Right renal cortex interstitium (tissue), 3 donors: ENCODE measurements at regions not wholly inside any gene's neighbourhood (a gene's known extent, or its start where the extent isn't known, plus 50 kb on each side); places are given as distances from the start of the nearest gene placed in this dataset.

ENCODE experiments used
- DNase-seq, 3 donors: peaks; one replicate each; pipeline ENCODE4 v3.0.0-alpha.2; 2013; ENCODE audit warnings: low read depth in 3 of 3, low spot score in 2 of 3

GRCh38 chr11:15793043-15793996, 563.0 kb downstream of the SOX6 start:
- DNase-seq = no peak

GRCh38 chr11:15794361-15795150, 561.8 kb downstream of the SOX6 start:
- no peak for DNase-seq

- DNase-seq = no peak
Measured at GRCh38 chr11:15795378-15795777, 561.0 kb downstream of the SOX6 start.

GRCh38 chr11:15800111-15800800, 556.1 kb downstream of the SOX6 start:
- DNase-seq = no peak

GRCh38 chr11:15801126-15801525, 555.2 kb downstream of the SOX6 start:
- DNase-seq = no peak

GRCh38 chr11:15801616-15802015, 554.7 kb downstream of the SOX6 start:
- no peak for DNase-seq

GRCh38 chr11:15805726-15806125, 550.6 kb downstream of the SOX6 start:
- DNase-seq = no peak

GRCh38 chr11:15806217-15806616, 550.1 kb downstream of the SOX6 start:
- no peak for DNase-seq

GRCh38 chr11:15807827-15808226, 548.5 kb downstream of the SOX6 start:
- no peak for DNase-seq

GRCh38 chr11:15810082-15810481, 546.3 kb downstream of the SOX6 start:
- DNase-seq = no peak

- DNase-seq = no peak
Measured at GRCh38 chr11:15810525-15810924, 545.8 kb downstream of the SOX6 start.

- no peak for DNase-seq
Measured at GRCh38 chr11:15815246-15816195, 540.8 kb downstream of the SOX6 start.

GRCh38 chr11:15816260-15816871, 540.0 kb downstream of the SOX6 start:
- DNase-seq = no peak

GRCh38 chr11:15817001-15817400, 539.3 kb downstream of the SOX6 start:
- no peak for DNase-seq

GRCh38 chr11:15818132-15818842, 538.1 kb downstream of the SOX6 start:
- no peak for DNase-seq

- no peak for DNase-seq
Measured at GRCh38 chr11:15819679-15820286, 536.6 kb downstream of the SOX6 start.

- DNase-seq = no peak
Measured at GRCh38 chr11:15821451-15821850, 534.9 kb downstream of the SOX6 start.

GRCh38 chr11:15824060-15824459, 532.3 kb downstream of the SOX6 start:
- no peak for DNase-seq
